ENCODE measurements at regions not wholly inside any gene's neighbourhood (a gene's known extent, or its start where the extent isn't known, plus 50 kb on each side); places are given as distances from the start of the nearest gene placed in this dataset.

GRCh38 chr12:104858611-104859543 lies 99.2 kb downstream of the SLC41A2 start:
- DNase-seq (ENCODE audit: low spot score): no peak
- no peak for FAIRE-seq

- no peak for DNase-seq (ENCODE audit: low spot score)
- FAIRE-seq: no peak
Measured at GRCh38 chr12:104856531-104856930, 101.6 kb downstream of the SLC41A2 start.

GRCh38 chr12:104855599-104855998 lies 102.5 kb downstream of the SLC41A2 start:
- FAIRE-seq (no peak), DNase-seq (ENCODE audit: low spot score) (no peak)

GRCh38 chr12:104852896-104853295 lies 105.2 kb downstream of the SLC41A2 start:
- DNase-seq (ENCODE audit: low spot score) (no peak), FAIRE-seq (no peak)

- no peak for DNase-seq (ENCODE audit: low spot score)
- FAIRE-seq: no peak
Measured at GRCh38 chr12:104852102-104852501, 106.0 kb downstream of the SLC41A2 start.

GRCh38 chr12:104850781-104851180 lies 107.3 kb downstream of the SLC41A2 start:
- FAIRE-seq: no peak
- DNase-seq (ENCODE audit: low spot score): no peak

GRCh38 chr12:104846056-104846767 lies 111.9 kb downstream of the SLC41A2 start:
- FAIRE-seq (no peak), DNase-seq (ENCODE audit: low spot score) (no peak)

- FAIRE-seq: no peak
- no peak for DNase-seq (ENCODE audit: low spot score)
Measured at GRCh38 chr12:104844123-104844522, 114.0 kb downstream of the SLC41A2 start.

GRCh38 chr12:104840262-104840661 lies 117.8 kb downstream of the SLC41A2 start:
- DNase-seq (ENCODE audit: low spot score) (no peak), FAIRE-seq (no peak)

- DNase-seq (ENCODE audit: low spot score) (no peak), FAIRE-seq (no peak)
Measured at GRCh38 chr12:104835317-104835716, 122.8 kb downstream of the SLC41A2 start.

GRCh38 chr12:104834607-104835006 lies 123.5 kb downstream of the SLC41A2 start:
- FAIRE-seq (no peak), DNase-seq (ENCODE audit: low spot score) (no peak)

- FAIRE-seq: no peak
Measured at GRCh38 chr12:104833756-104834155, 124.3 kb downstream of the SLC41A2 start.

GRCh38 chr12:104828015-104828414 lies 130.1 kb downstream of the SLC41A2 start:
- DNase-seq (ENCODE audit: low spot score) (no peak), FAIRE-seq (no peak)

More at GRCh38 chr12:104833756-104834155, 124.3 kb downstream of the SLC41A2 start:
- no peak for DNase-seq (ENCODE audit: low spot score)

GRCh38 chr12:104827587-104827986 lies 130.5 kb downstream of the SLC41A2 start:
- DNase-seq (ENCODE audit: low spot score): no peak
- FAIRE-seq: no peak

GRCh38 chr12:104825408-104825807 lies 132.7 kb downstream of the SLC41A2 start:
- FAIRE-seq: no peak

GRCh38 chr12:104823985-104824461 lies 134.1 kb downstream of the SLC41A2 start:
- DNase-seq (ENCODE audit: low spot score): no peak
- no peak for FAIRE-seq

More at GRCh38 chr12:104825408-104825807, 132.7 kb downstream of the SLC41A2 start:
- DNase-seq (ENCODE audit: low spot score): no peak

- no peak for FAIRE-seq
- no peak for DNase-seq (ENCODE audit: low spot score)
Measured at GRCh38 chr12:104822941-104823340, 135.1 kb downstream of the SLC41A2 start.

GRCh38 chr12:104816845-104817503 lies 141.1 kb downstream of the SLC41A2 start:
- FAIRE-seq (no peak), DNase-seq (ENCODE audit: low spot score) (no peak)

GRCh38 chr12:104815935-104816334 lies 142.2 kb downstream of the SLC41A2 start:
- DNase-seq (ENCODE audit: low spot score): no peak

GRCh38 chr12:104814944-104815343 lies 143.1 kb downstream of the SLC41A2 start:
- FAIRE-seq: no peak

More at GRCh38 chr12:104815935-104816334, 142.2 kb downstream of the SLC41A2 start:
- FAIRE-seq: no peak

More at GRCh38 chr12:104814944-104815343, 143.1 kb downstream of the SLC41A2 start:
- no peak for DNase-seq (ENCODE audit: low spot score)
